NCI-H2107 treated with DMSO at 0.1 percent for 48 hours (cell line): ENCODE measurements at regions not wholly inside any gene's neighbourhood (a gene's known extent, or its start where the extent isn't known, plus 50 kb on each side); places are given as distances from the start of the nearest gene placed in this dataset.
A peak's percentile ranks its signal among the peaks of the same experiment; 100 is the strongest.

Experiments used
- DNase-seq: peaks from one replicate; lab custom pipeline; 2025; ENCODE audit not compliant: unreplicated experiment; lab: John Stamatoyannopoulos, UW

- DNase-seq, result no peak
Observed at GRCh38 chr11:36868380-36868779, 270.3 kb upstream of the RAG2 start.

- no peak for DNase-seq
Observed at GRCh38 chr11:36865846-36866245, 267.8 kb upstream of the RAG2 start.

- DNase-seq, result no peak
Observed at GRCh38 chr11:36854875-36855274, 256.8 kb upstream of the RAG2 start.

GRCh38 chr11:36848660-36849059 is 250.6 kb upstream of the RAG2 start:
- DNase-seq, result no peak

- no peak for DNase-seq
Observed at GRCh38 chr11:36840378-36840777, 242.3 kb upstream of the RAG2 start.

GRCh38 chr11:36837831-36838437 is 239.9 kb upstream of the RAG2 start:
- no peak for DNase-seq

GRCh38 chr11:36825251-36825650 is 227.2 kb upstream of the RAG2 start:
- no peak for DNase-seq

GRCh38 chr11:36824349-36824748 is 226.3 kb upstream of the RAG2 start:
- no peak for DNase-seq

- no peak for DNase-seq
Observed at GRCh38 chr11:36822829-36823228, 224.8 kb upstream of the RAG2 start.

- DNase-seq, result no peak
Observed at GRCh38 chr11:36818410-36818809, 220.4 kb upstream of the RAG2 start.

GRCh38 chr11:36817336-36817965 is 219.4 kb upstream of the RAG2 start:
- no peak for DNase-seq

GRCh38 chr11:36809303-36809702 is 211.3 kb upstream of the RAG2 start:
- no peak for DNase-seq

GRCh38 chr11:36807871-36808270 is 209.8 kb upstream of the RAG2 start:
- no peak for DNase-seq

- peak; percentile 78 for DNase-seq
Observed at GRCh38 chr11:36803084-36803483, 205.0 kb upstream of the RAG2 start.

GRCh38 chr11:36792996-36793914 is 195.2 kb upstream of the RAG2 start:
- no peak for DNase-seq

GRCh38 chr11:36791957-36792356 is 193.9 kb upstream of the RAG2 start:
- DNase-seq, result no peak

- no peak for DNase-seq
Observed at GRCh38 chr11:36790526-36790925, 192.5 kb upstream of the RAG2 start.

- DNase-seq, result no peak
Observed at GRCh38 chr11:36783808-36784207, 185.8 kb upstream of the RAG2 start.

- no peak for DNase-seq
Observed at GRCh38 chr11:36779791-36780190, 181.8 kb upstream of the RAG2 start.

GRCh38 chr11:36777311-36777710 is 179.3 kb upstream of the RAG2 start:
- no peak for DNase-seq

GRCh38 chr11:36775756-36776155 is 177.7 kb upstream of the RAG2 start:
- DNase-seq, result no peak

- no peak for DNase-seq
Observed at GRCh38 chr11:36775130-36775529, 177.1 kb upstream of the RAG2 start.
